GM12875 (cell line): ENCODE measurements at regions not wholly inside any gene's neighbourhood (a gene's known extent, or its start where the extent isn't known, plus 50 kb on each side); places are given as distances from the start of the nearest gene placed in this dataset.

Source experiments
- H3K4me3 ChIP-seq: one replicate; pipeline ENCODE4 v1.5.1; 2011; ENCODE audit warnings: low read depth, low read length, control low read depth
- CTCF ChIP-seq: IDR thresholded peaks from 2 replicates; pipeline ENCODE4 v1.5.1; 2011; ENCODE audit warnings: low read depth, mild to moderate bottlenecking, control low read depth, inconsistent platforms, low read length, moderate library complexity, borderline replicate concordance; ENCODE audit not compliant: insufficient read depth

- TF ChIP-seq CTCF: no peak
- no peak overlapping the region for H3K4me3 ChIP-seq
Measured at GRCh38 chr5:40270274-40270845, 409.4 kb upstream of the PTGER4 start.

- H3K4me3 ChIP-seq: no peak overlapping the region
- TF ChIP-seq CTCF: no peak
Measured at GRCh38 chr5:40268088-40268487, 411.6 kb upstream of the PTGER4 start.

GRCh38 chr5:40266952-40267351 is 412.8 kb upstream of the PTGER4 start:
- no peak overlapping the region for H3K4me3 ChIP-seq
- no peak for TF ChIP-seq CTCF

GRCh38 chr5:40261984-40262383 is 417.7 kb upstream of the PTGER4 start:
- no peak overlapping the region for H3K4me3 ChIP-seq
- TF ChIP-seq CTCF: no peak

GRCh38 chr5:40260361-40260760 is 419.4 kb upstream of the PTGER4 start:
- no peak overlapping the region for H3K4me3 ChIP-seq
- TF ChIP-seq CTCF: no peak

GRCh38 chr5:40258222-40258621 is 421.5 kb upstream of the PTGER4 start:
- no peak for TF ChIP-seq CTCF
- H3K4me3 ChIP-seq: no peak overlapping the region

- no peak overlapping the region for H3K4me3 ChIP-seq
- TF ChIP-seq CTCF: no peak
Measured at GRCh38 chr5:40240671-40241070, 439.0 kb upstream of the PTGER4 start.
